SJCRH30 (cell line): ENCODE measurements at regions not wholly inside any gene's neighbourhood (a gene's known extent, or its start where the extent isn't known, plus 50 kb on each side); places are given as distances from the start of the nearest gene placed in this dataset.

Experiments used
- DNase-seq, 2 experiments: peaks; one replicate each; pipeline ENCODE4 v3.0.0-alpha.2; 2015 to 2020
- H3K27ac ChIP-seq: fragments of 250-450 bp; sonication (Bioruptor Pico); 2 replicates; pipeline ENCODE4 v1.5.1; 2020; ENCODE audit warnings: mild to moderate bottlenecking, moderate library complexity
- H3K27me3 ChIP-seq: fragments of 250-450 bp; sonication (Bioruptor Pico); 2 replicates; pipeline ENCODE4 v1.5.1; 2020; ENCODE audit warnings: mild to moderate bottlenecking, moderate library complexity
- H3K36me3 ChIP-seq: fragments of 250-450 bp; sonication (Bioruptor Pico); 2 replicates; pipeline ENCODE4 v1.5.1; 2020; ENCODE audit warnings: mild to moderate bottlenecking, moderate library complexity
- H3K4me1 ChIP-seq: fragments of 250-450 bp; sonication (Bioruptor Pico); 2 replicates; pipeline ENCODE4 v1.5.1; 2020; ENCODE audit warnings: mild to moderate bottlenecking, moderate library complexity
- H3K4me3 ChIP-seq: fragments of 250-450 bp; sonication (Bioruptor Pico); 2 replicates; pipeline ENCODE4 v1.5.1; 2020; ENCODE audit warnings: mild to moderate bottlenecking, moderate library complexity
- H3K9me3 ChIP-seq: fragments of 250-450 bp; sonication (Bioruptor Pico); replicated peaks from 2 replicates; pipeline ENCODE4 v1.5.1; 2020; ENCODE audit warnings: mild to moderate bottlenecking, moderate library complexity

GRCh38 chr4:152245680-152246079 is 290.2 kb downstream of the FBXW7 start:
- no peaks in the 10 kb centered on the region for H3K9me3 ChIP-seq
- DNase-seq = no peak
- no peak overlapping the region for H3K27ac ChIP-seq
- H3K4me1 ChIP-seq = no peaks in the 10 kb centered on the region
- H3K36me3 ChIP-seq = no peaks in the 10 kb centered on the region
- H3K27me3 ChIP-seq = no peaks in the 10 kb centered on the region
- H3K4me3 ChIP-seq = no peak overlapping the region

- Histone ChIP-seq H3K9me3 (no peaks in the 10 kb centered on the region), H3K27ac (no peak overlapping the region), H3K4me1 (no peaks in the 10 kb centered on the region), H3K36me3 (no peaks in the 10 kb centered on the region), H3K27me3 (no peaks in the 10 kb centered on the region), H3K4me3 (no peak overlapping the region)
- no peak for DNase-seq
Measured at GRCh38 chr4:152244659-152245058, 291.2 kb downstream of the FBXW7 start.

GRCh38 chr4:152243896-152244595 is 291.8 kb downstream of the FBXW7 start:
- no peaks in the 10 kb centered on the region for H3K4me1 ChIP-seq
- no peaks in the 10 kb centered on the region for H3K9me3 ChIP-seq
- no peak overlapping the region for H3K27ac ChIP-seq
- no peaks in the 10 kb centered on the region for H3K36me3 ChIP-seq
- no peaks in the 10 kb centered on the region for H3K27me3 ChIP-seq
- no peak for DNase-seq
- no peak overlapping the region for H3K4me3 ChIP-seq

- DNase-seq = no peak
- H3K9me3 ChIP-seq = no peaks in the 10 kb centered on the region
- no peaks in the 10 kb centered on the region for H3K4me1 ChIP-seq
- H3K27ac ChIP-seq = no peak overlapping the region
- H3K4me3 ChIP-seq = no peak overlapping the region
- H3K36me3 ChIP-seq = no peaks in the 10 kb centered on the region
- no peaks in the 10 kb centered on the region for H3K27me3 ChIP-seq
Measured at GRCh38 chr4:152243206-152243605, 292.7 kb downstream of the FBXW7 start.

GRCh38 chr4:152240232-152240631 is 295.7 kb downstream of the FBXW7 start:
- no peaks in the 10 kb centered on the region for H3K4me1 ChIP-seq
- no peak for DNase-seq
- H3K36me3 ChIP-seq = no peaks in the 10 kb centered on the region
- no peaks in the 10 kb centered on the region for H3K9me3 ChIP-seq
- no peaks in the 10 kb centered on the region for H3K27me3 ChIP-seq
- H3K27ac ChIP-seq = no peak overlapping the region
- no peak overlapping the region for H3K4me3 ChIP-seq

- Histone ChIP-seq H3K4me1 (no peaks in the 10 kb centered on the region), H3K9me3 (no peaks in the 10 kb centered on the region), H3K27me3 (no peaks in the 10 kb centered on the region), H3K27ac (no peak overlapping the region), H3K4me3 (no peak overlapping the region), H3K36me3 (no peaks in the 10 kb centered on the region)
- DNase-seq = no peak
Measured at GRCh38 chr4:152239216-152239615, 296.7 kb downstream of the FBXW7 start.

- no peak overlapping the region for H3K27ac ChIP-seq
- no peaks in the 10 kb centered on the region for H3K4me1 ChIP-seq
- H3K4me3 ChIP-seq = no peak overlapping the region
- H3K36me3 ChIP-seq = no peaks in the 10 kb centered on the region
- no peaks in the 10 kb centered on the region for H3K27me3 ChIP-seq
- H3K9me3 ChIP-seq = no peaks in the 10 kb centered on the region
- DNase-seq = no peak
Measured at GRCh38 chr4:152236519-152237056, 299.3 kb downstream of the FBXW7 start.

- Histone ChIP-seq H3K4me3 (no peak overlapping the region), H3K9me3 (no peaks in the 10 kb centered on the region), H3K27me3 (no peaks in the 10 kb centered on the region), H3K4me1 (no peaks in the 10 kb centered on the region), H3K27ac (no peak overlapping the region), H3K36me3 (no peaks in the 10 kb centered on the region)
- no peak for DNase-seq
Measured at GRCh38 chr4:152235718-152236117, 300.2 kb downstream of the FBXW7 start.

GRCh38 chr4:152234571-152234970 is 301.3 kb downstream of the FBXW7 start:
- Histone ChIP-seq H3K27me3 (no peaks in the 10 kb centered on the region), H3K36me3 (no peaks in the 10 kb centered on the region), H3K9me3 (no peaks in the 10 kb centered on the region), H3K4me1 (no peaks in the 10 kb centered on the region), H3K4me3 (no peak overlapping the region), H3K27ac (no peak overlapping the region)
- no peak for DNase-seq

GRCh38 chr4:152232271-152232670 is 303.6 kb downstream of the FBXW7 start:
- Histone ChIP-seq H3K27me3 (no peaks in the 10 kb centered on the region), H3K36me3 (no peaks in the 10 kb centered on the region), H3K4me1 (no peaks in the 10 kb centered on the region), H3K4me3 (no peak overlapping the region), H3K27ac (no peak overlapping the region), H3K9me3 (no peaks in the 10 kb centered on the region)
- DNase-seq = no peak

GRCh38 chr4:152229782-152230289 is 306.1 kb downstream of the FBXW7 start:
- no peak overlapping the region for H3K27ac ChIP-seq
- no peaks in the 10 kb centered on the region for H3K4me1 ChIP-seq
- no peaks in the 10 kb centered on the region for H3K36me3 ChIP-seq
- no peak for DNase-seq
- no peaks in the 10 kb centered on the region for H3K27me3 ChIP-seq
- H3K9me3 ChIP-seq = no peaks in the 10 kb centered on the region
- no peak overlapping the region for H3K4me3 ChIP-seq

- H3K4me1 ChIP-seq = no peaks in the 10 kb centered on the region
Measured at GRCh38 chr4:152225680-152226079, 310.2 kb downstream of the FBXW7 start.

GRCh38 chr4:152224721-152225420 is 311.0 kb downstream of the FBXW7 start:
- no peak overlapping the region for H3K4me3 ChIP-seq
- H3K27ac ChIP-seq = no peak overlapping the region
- no peak for DNase-seq
- no peaks in the 10 kb centered on the region for H3K4me1 ChIP-seq
- no peaks in the 10 kb centered on the region for H3K9me3 ChIP-seq
- H3K27me3 ChIP-seq = no peaks in the 10 kb centered on the region
- H3K36me3 ChIP-seq = no peaks in the 10 kb centered on the region

More at GRCh38 chr4:152225680-152226079, 310.2 kb downstream of the FBXW7 start:
- H3K27ac ChIP-seq = no peak overlapping the region
- DNase-seq = no peak
- no peak overlapping the region for H3K4me3 ChIP-seq
- no peaks in the 10 kb centered on the region for H3K36me3 ChIP-seq
- H3K9me3 ChIP-seq = no peaks in the 10 kb centered on the region
- no peaks in the 10 kb centered on the region for H3K27me3 ChIP-seq

- Histone ChIP-seq H3K27ac (no peak overlapping the region), H3K4me1 (no peaks in the 10 kb centered on the region), H3K4me3 (no peak overlapping the region), H3K27me3 (no peaks in the 10 kb centered on the region), H3K36me3 (no peaks in the 10 kb centered on the region), H3K9me3 (no peaks in the 10 kb centered on the region)
- DNase-seq = no peak
Measured at GRCh38 chr4:152224223-152224622, 311.7 kb downstream of the FBXW7 start.

GRCh38 chr4:152223600-152223999 is 312.3 kb downstream of the FBXW7 start:
- DNase-seq = no peak
- H3K9me3 ChIP-seq = no peaks in the 10 kb centered on the region
- no peaks in the 10 kb centered on the region for H3K36me3 ChIP-seq
- H3K27me3 ChIP-seq = no peaks in the 10 kb centered on the region
- H3K4me1 ChIP-seq = no peaks in the 10 kb centered on the region
- no peak overlapping the region for H3K27ac ChIP-seq
- no peak overlapping the region for H3K4me3 ChIP-seq
